Superior temporal gyrus (tissue), 1 donor: ENCODE measurements at regions not wholly inside any gene's neighbourhood (a gene's known extent, or its start where the extent isn't known, plus 50 kb on each side); places are given as distances from the start of the nearest gene placed in this dataset.
"Not testable (repeated sequence)": the region's sequence is repeated elsewhere in the genome, so short reads cannot be mapped to it uniquely, and the experiment has no call there.

ENCODE experiments used
- DNase-seq: peaks from one replicate; pipeline ENCODE4 v3.0.0-alpha.2; 2016; ENCODE audit errors: extremely low spot score

DNA sequence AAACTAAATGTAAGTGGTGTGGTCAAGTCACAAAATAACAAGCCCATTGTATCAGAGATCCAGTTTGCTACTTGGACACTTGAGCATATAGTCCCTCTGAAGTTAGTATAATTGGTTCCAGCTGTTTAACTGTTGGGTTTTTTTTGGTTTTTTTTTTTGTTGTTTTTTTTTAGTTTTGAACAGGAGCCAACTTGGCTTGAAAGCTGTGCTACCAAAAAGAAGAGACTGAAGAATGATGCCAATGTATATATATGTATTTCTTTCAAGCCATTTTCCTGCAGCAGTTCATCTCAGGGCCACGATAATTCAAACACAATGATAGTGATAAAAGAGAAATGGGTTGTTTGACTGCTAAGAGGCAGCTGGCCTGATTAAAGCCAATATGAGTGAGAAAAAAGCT lies 138.3 kb downstream of the PCDH18 start:
- no peak for DNase-seq

GRCh38 chr4:137393044-137393443 lies 139.2 kb downstream of the PCDH18 start:
- no peak for DNase-seq

- DNase-seq: no peak
Measured at GRCh38 chr4:137390707-137391106, 141.6 kb downstream of the PCDH18 start.

DNA sequence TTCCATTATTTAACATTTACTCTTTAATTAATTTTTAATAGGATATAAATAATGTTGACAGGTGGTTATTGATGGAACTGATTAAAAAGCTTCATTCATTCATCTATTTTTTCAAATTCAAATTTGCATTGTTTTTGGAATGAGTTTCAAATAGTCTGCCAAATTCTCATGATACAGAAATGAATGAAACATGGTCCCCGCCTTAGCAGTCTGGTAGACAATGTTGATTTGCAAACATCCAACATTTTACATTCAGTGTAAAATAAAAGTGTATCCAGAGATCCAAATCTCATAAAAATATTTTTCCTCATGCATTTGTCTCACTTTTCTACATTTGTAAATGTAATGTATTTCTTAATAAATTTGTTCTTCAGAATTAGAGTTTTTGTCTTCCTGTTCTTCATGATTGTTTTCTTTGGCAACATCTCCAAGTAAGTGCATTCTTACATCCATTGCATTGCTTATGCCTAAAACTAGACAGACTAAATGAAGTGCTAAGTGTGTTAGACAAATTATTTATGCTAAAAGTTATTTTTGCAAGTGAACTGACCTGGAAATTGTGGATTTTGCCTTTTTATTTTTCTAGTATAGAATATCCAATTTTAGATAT lies 142.3 kb downstream of the PCDH18 start:
- DNase-seq: no peak

DNA sequence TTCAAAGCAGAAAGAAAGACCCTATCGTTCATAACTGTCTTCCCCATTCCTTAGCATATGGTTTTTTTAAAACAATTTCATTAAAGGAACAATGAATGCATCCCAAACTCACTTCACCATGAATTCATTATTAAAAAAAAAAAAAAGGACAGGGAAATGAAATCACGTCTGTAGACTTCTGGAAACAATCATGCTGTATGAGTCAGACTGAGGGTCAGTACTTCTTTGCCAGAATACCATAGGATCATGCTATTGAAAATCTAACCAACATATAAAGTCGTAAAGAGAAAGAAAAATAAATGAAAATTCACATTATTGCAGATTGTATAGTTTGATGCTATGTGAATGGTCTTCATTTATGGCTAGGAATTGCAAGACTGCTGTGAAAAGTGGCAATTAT lies 144.4 kb downstream of the PCDH18 start:
- DNase-seq: no peak

- DNase-seq: no peak
Measured at GRCh38 chr4:137384476-137384875, 147.8 kb downstream of the PCDH18 start.

- no peak for DNase-seq
Measured at GRCh38 chr4:137378821-137379220, 153.5 kb downstream of the PCDH18 start.

DNA sequence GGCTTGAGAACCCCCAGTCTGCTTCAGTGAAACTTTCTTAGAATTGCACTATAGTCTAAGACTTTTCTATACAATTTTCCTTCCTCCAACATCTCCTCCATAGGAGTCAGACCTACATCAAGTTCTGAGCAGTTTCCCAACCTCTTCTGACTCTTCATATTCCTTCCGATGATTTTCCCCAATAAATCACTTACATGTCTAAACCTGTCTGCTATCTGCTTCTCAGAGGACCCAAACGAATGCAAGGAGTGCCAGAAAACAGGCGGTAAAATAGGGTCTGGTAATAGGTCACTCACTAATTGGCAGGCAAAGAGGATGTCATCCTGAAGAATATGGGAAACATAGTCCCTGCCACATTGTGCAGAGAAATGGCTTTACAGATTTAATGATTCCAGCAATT lies 153.9 kb downstream of the PCDH18 start:
- no peak for DNase-seq

- no peak for DNase-seq
Measured at GRCh38 chr4:137376312-137376711, 156.0 kb downstream of the PCDH18 start.

- no peak for DNase-seq
Measured at GRCh38 chr4:137375111-137375850, 157.0 kb downstream of the PCDH18 start.

GRCh38 chr4:137370679-137371078 lies 161.6 kb downstream of the PCDH18 start:
- DNase-seq: no peak

DNA sequence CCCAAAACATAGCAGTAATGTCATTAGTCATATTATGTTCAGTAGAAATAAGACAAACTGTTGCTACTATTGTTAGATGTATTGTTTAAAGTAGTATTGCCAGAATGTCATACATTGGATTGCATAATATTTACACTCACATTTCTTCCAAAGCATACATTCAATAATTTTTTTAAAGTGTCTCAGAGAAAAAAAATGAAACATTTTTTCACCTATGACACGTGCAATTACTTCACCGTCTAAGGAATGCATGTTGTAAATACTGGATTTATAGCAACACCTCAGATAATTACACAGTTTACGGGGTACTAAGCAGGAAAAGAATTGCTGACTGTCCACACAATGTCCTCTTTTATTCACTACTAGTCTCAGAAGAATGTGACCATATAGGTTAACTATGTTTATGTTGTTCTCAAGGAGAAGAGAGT lies 162.1 kb downstream of the PCDH18 start:
- no peak for DNase-seq

DNA sequence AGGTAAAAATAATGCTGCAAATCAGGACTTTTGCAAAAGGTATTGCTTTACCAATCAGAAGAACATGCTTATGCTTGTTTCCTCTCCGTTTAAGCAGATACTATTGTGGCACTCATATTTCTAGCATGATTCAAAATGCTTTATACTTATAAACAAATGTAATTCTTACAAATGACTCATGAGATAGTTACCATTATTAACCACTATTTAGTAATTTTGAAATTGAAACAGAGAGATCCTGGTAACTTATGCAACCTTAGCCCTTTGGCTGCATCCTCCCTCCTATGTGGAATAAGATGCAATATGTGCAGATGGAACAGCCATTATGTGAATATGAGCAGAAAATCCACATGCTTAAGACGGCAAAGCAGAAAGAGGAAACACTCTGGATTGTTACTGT lies 164.7 kb downstream of the PCDH18 start:
- no peak for DNase-seq

- DNase-seq: no peak
Measured at GRCh38 chr4:137363496-137363895, 168.8 kb downstream of the PCDH18 start.

GRCh38 chr4:137361756-137362470 lies 170.4 kb downstream of the PCDH18 start:
- no peak for DNase-seq

GRCh38 chr4:137360761-137361160 lies 171.5 kb downstream of the PCDH18 start:
- DNase-seq: no peak

GRCh38 chr4:137359691-137360315 lies 172.5 kb downstream of the PCDH18 start:
- no peak for DNase-seq

DNA sequence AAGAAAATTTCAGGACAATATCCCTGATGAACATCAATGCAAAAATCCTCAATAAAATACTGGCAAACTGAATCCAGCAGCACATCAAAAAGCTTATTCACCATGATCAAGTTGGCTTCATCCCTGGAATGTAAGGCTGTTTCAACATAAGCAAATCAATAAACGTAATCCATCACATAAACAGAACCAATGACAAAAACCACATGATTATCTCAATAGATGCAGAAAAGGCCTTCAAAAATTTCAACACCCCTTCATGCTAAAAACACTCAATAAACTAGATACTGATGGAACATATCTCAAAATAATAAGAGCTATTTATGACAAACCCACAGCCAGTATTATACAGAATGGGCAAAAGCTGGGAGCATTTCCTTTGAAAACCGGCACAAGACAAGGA lies 177.7 kb downstream of the PCDH18 start:
- DNase-seq: not testable (repeated sequence)

- DNase-seq: no peak
Measured at GRCh38 chr4:137347371-137347770, 184.9 kb downstream of the PCDH18 start.

DNA sequence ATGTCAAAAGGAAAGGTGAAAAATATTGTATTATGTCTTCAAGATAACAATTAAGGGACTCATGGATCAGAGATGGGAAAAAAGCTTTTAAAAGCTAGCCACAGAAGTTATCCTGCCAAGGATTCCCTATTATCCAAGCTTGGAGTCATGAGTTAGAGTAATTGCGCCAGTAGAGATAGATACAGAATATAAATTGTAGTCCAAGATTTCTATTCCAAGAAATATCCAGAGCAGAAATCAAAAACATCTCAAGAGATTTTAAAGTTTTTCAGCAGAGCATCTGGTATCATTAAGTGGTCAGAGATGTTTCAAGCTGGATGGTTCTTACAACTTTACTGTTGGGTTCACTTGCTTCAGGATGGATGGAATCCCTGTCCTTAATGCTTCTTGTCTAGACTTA lies 186.7 kb downstream of the PCDH18 start:
- DNase-seq: no peak

- no peak for DNase-seq
Measured at GRCh38 chr4:137343221-137343620, 189.1 kb downstream of the PCDH18 start.

- DNase-seq: no peak
Measured at GRCh38 chr4:137333031-137333430, 199.3 kb downstream of the PCDH18 start.
